Trophoblast cell (in vitro differentiated cells and primary cell): ENCODE measurements at regions not wholly inside any gene's neighbourhood (a gene's known extent, or its start where the extent isn't known, plus 50 kb on each side); places are given as distances from the start of the nearest gene placed in this dataset.

Experiments used
- DNase-seq, 2 donors: peaks; one replicate each; pipeline ENCODE4 v3.0.0-alpha.2; 2016
- H2AFZ ChIP-seq: 2 replicates; pipeline ENCODE4 v1.6.1; 2013; ENCODE audit warnings: low read length, moderate library complexity, mild to moderate bottlenecking; ENCODE audit not compliant: insufficient read depth, poor library complexity
- H2AK5ac ChIP-seq: 2 replicates; pipeline ENCODE4 v1.6.1; 2013; ENCODE audit warnings: mild to moderate bottlenecking, low read length
- H2BK120ac ChIP-seq: 2 replicates; pipeline ENCODE4 v1.6.1; 2013; ENCODE audit warnings: low read length, mild to moderate bottlenecking, moderate library complexity; ENCODE audit not compliant: insufficient read depth, poor library complexity
- H2BK12ac ChIP-seq: 2 replicates; pipeline ENCODE4 v1.6.1; 2013; ENCODE audit warnings: mild to moderate bottlenecking, low read length, moderate library complexity
- H2BK5ac ChIP-seq: 2 replicates; pipeline ENCODE4 v1.6.1; 2013; ENCODE audit warnings: low read length, low read depth, moderate library complexity, mild to moderate bottlenecking; ENCODE audit not compliant: poor library complexity
- H3K14ac ChIP-seq: 2 replicates; pipeline ENCODE4 v1.6.1; 2013; ENCODE audit warnings: mild to moderate bottlenecking, low read length
- H3K18ac ChIP-seq: 2 replicates; pipeline ENCODE4 v1.6.1; 2013; ENCODE audit warnings: mild to moderate bottlenecking, low read length
- H3K23ac ChIP-seq: 2 replicates; pipeline ENCODE4 v1.6.1; 2013; ENCODE audit warnings: low read length
- H3K27ac ChIP-seq: 2 replicates; pipeline ENCODE4 v1.5.1; 2013; ENCODE audit warnings: low read depth, mild to moderate bottlenecking, inconsistent platforms, low read length, moderate library complexity
- H3K27me3 ChIP-seq: 2 replicates; pipeline ENCODE4 v1.6.1; 2013; ENCODE audit warnings: inconsistent platforms, mild to moderate bottlenecking, low read length, moderate library complexity; ENCODE audit not compliant: insufficient read depth
- H3K36me3 ChIP-seq, 2 experiments: 1 replicate in 1 of 2; 2 replicates in 1 of 2; pipeline ENCODE4 v1.6.1; 2013; ENCODE audit warnings: low read length in 2 of 2, mild to moderate bottlenecking in 2 of 2, moderate library complexity in 1 of 2; ENCODE audit not compliant: insufficient read depth in 2 of 2, control insufficient read depth in 1 of 2
- H3K4ac ChIP-seq: 2 replicates; pipeline ENCODE4 v1.6.1; 2013; ENCODE audit warnings: low read depth, mild to moderate bottlenecking, low read length, moderate library complexity
- H3K4me1 ChIP-seq, 2 experiments: 1 replicate in 1 of 2; 2 replicates in 1 of 2; pipeline ENCODE4 v1.6.1; 2013; ENCODE audit warnings: low read length in 2 of 2, mild to moderate bottlenecking in 2 of 2, moderate library complexity in 1 of 2; ENCODE audit not compliant: insufficient read depth in 2 of 2, control insufficient read depth in 1 of 2
- H3K4me2 ChIP-seq: 2 replicates; pipeline ENCODE4 v1.6.1; 2013; ENCODE audit warnings: inconsistent platforms, mild to moderate bottlenecking, low read length, moderate library complexity
- H3K4me3 ChIP-seq: 2 replicates; pipeline ENCODE4 v1.5.1; 2013; ENCODE audit warnings: mild to moderate bottlenecking, low read depth, low read length, inconsistent platforms
- H3K79me1 ChIP-seq: one replicate; pipeline ENCODE4 v1.6.1; 2013; ENCODE audit warnings: low read length
- H3K79me2 ChIP-seq: 2 replicates; pipeline ENCODE4 v1.6.1; 2013; ENCODE audit warnings: low read length, mild to moderate bottlenecking; ENCODE audit not compliant: control insufficient read depth, insufficient read depth, poor library complexity
- H3K9ac ChIP-seq: 2 replicates; pipeline ENCODE4 v1.6.1; 2013; ENCODE audit warnings: mild to moderate bottlenecking, low read length
- H3K9me3 ChIP-seq: 2 replicates; pipeline ENCODE4 v1.6.1; 2013; ENCODE audit warnings: low read depth, mild to moderate bottlenecking, control low read depth, inconsistent platforms, low read length; ENCODE audit not compliant: insufficient read depth
- H4K12ac ChIP-seq: 2 replicates; pipeline ENCODE4 v1.6.1; 2013; ENCODE audit warnings: low read depth, mild to moderate bottlenecking, low read length, moderate library complexity
- H4K8ac ChIP-seq: 2 replicates; pipeline ENCODE4 v1.6.1; 2013; ENCODE audit warnings: low read depth, mild to moderate bottlenecking, low read length, moderate library complexity
- H4K91ac ChIP-seq: one replicate; pipeline ENCODE4 v1.6.1; 2013; ENCODE audit warnings: low read depth, mild to moderate bottlenecking, low read length, moderate library complexity
- WGBS: extraction: QIAGEN DNeasy Blood & Tissue Kit; methylation state at CpG from one replicate; pipeline ENCODE4 v1.1.7; 2013; ENCODE audit warnings: missing lambda C conversion rate; ENCODE audit not compliant: insufficient read length, insufficient coverage; ENCODE audit errors: extremely low coverage; 5-methylcytosine and 5-hydroxymethylcytosine counted together

DNA sequence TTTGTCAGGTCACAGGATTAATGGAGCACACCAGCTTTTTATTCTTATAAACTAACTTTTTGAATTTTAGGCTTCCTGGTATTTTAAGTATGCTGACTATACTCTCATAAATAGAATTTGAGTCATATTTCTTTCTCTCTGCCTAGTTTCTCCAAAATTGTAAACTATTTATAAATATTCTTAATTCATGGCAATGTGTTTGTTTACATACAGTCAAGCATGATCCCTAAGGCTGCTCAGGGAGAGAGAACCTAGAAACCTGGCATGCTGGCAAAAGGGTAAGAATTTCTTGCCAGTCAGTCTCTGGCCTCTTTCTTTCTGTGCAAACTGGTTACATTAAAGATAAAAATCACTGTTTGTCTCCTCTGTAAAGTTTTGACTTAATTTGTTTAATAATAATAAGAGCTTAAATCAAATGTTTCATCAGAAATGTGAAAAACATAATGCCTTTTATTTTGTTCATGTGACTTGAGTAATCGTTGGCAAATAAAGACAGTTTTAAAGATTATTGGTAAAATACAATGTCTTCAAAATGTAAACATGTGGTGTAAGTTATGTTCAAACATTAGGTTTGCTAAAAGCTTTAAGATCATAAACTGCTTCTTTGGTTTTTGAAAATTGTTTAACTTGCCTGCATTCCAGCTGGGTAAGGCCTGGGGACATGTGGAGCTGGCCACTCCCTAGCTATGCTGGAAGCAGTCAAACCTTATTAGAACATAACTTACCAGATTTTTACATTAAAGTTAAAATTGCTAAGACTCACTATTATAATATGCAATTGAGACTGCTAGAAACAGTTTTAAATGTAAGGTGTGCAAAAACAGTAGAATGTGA lies 1401.7 kb downstream of the NCAM2 start:
- Histone ChIP-seq H2AFZ (no peak overlapping the region), H4K12ac (no peak overlapping the region), H2BK120ac (no peak overlapping the region), H3K79me2 (no peaks in the 10 kb centered on the region), H3K27ac (no peak overlapping the region), H3K4me1 (no peaks in the 10 kb centered on the region), H3K18ac (no peak overlapping the region), H4K91ac (no peak overlapping the region), H3K14ac (no peak overlapping the region), H3K23ac (no peak overlapping the region), H3K4me3 (no peak overlapping the region), H4K8ac (no peak overlapping the region), H3K36me3 (no peaks in the 10 kb centered on the region), H3K9ac (no peak overlapping the region), H3K79me1 (no peaks in the 10 kb centered on the region), H3K4ac (no peak overlapping the region), H2BK12ac (no peak overlapping the region), H3K9me3 (no peaks in the 10 kb centered on the region), H2AK5ac (no peak overlapping the region), H3K27me3 (no peaks in the 10 kb centered on the region), H2BK5ac (no peak overlapping the region), H3K4me2 (no peak overlapping the region)
- WGBS: no CpG with 5 or more reads among the region's 1 CpG
- peak in 1 of 2 donors; percentile 22 for DNase-seq

DNA sequence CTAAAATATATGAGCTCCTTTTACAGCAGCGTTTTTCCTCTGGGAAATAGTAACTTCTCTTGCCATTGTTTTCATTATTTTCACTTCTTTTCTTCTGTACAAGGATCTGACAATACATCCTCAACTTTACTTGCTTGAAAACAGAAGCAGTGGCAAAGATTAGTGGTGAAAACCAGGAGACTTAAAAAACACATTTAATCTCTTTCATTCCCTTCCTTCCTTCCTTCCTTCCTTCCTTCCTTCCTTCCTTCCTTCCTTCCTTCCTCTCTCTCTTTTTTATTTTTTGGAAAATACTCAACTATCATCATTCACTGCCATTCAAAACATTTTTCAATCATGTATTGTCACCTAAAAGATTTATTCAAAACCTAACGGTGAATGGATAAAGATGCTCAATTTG lies 1411.4 kb downstream of the NCAM2 start:
- no peak overlapping the region for H3K4me2 ChIP-seq
- H3K27ac ChIP-seq: no peak overlapping the region
- H3K36me3 ChIP-seq: no peaks in the 10 kb centered on the region
- no peaks in the 10 kb centered on the region for H3K9me3 ChIP-seq
- H2AK5ac ChIP-seq: no peak overlapping the region
- H3K14ac ChIP-seq: no peak overlapping the region
- no peak overlapping the region for H4K91ac ChIP-seq
- H3K9ac ChIP-seq: no peak overlapping the region
- no peak overlapping the region for H3K23ac ChIP-seq
- H3K4me1 ChIP-seq: no peaks in the 10 kb centered on the region
- no peak overlapping the region for H3K18ac ChIP-seq
- H4K8ac ChIP-seq: no peak overlapping the region
- no peak for DNase-seq
- no peaks in the 10 kb centered on the region for H3K79me1 ChIP-seq
- H3K79me2 ChIP-seq: no peaks in the 10 kb centered on the region
- WGBS: no CpG with 5 or more reads among the region's 2 CpGs
- H3K27me3 ChIP-seq: no peaks in the 10 kb centered on the region
- H3K4ac ChIP-seq: no peak overlapping the region
- H2BK5ac ChIP-seq: no peak overlapping the region
- H4K12ac ChIP-seq: no peak overlapping the region
- H2AFZ ChIP-seq: no peak overlapping the region
- H3K4me3 ChIP-seq: no peak overlapping the region
- H2BK12ac ChIP-seq: no peak overlapping the region
- no peak overlapping the region for H2BK120ac ChIP-seq

DNA sequence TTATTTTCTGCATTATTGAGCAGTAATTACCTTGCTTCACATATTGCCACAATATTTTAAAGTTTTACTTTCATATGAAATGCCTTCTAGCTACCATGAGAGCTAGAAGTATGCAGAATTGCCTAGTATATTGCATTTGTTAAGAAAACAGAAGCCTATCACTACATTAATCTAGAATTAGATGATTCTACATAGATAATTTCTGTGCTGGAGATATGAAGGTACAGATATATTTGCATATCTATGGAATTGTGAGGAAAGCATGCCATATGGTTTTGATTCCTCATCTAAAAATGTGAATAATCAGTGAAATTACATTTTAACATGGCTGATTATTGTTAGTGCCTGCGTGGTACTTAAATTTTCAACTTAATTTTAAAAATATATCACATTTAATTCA lies 1418.3 kb downstream of the NCAM2 start:
- H3K36me3 ChIP-seq: no peaks in the 10 kb centered on the region
- H2BK120ac ChIP-seq: no peak overlapping the region
- no peak overlapping the region for H4K12ac ChIP-seq
- no peak overlapping the region for H3K4ac ChIP-seq
- no peak overlapping the region for H2BK5ac ChIP-seq
- no peak overlapping the region for H3K4me2 ChIP-seq
- no peaks in the 10 kb centered on the region for H3K79me2 ChIP-seq
- no peaks in the 10 kb centered on the region for H3K9me3 ChIP-seq
- no peak overlapping the region for H4K91ac ChIP-seq
- H3K23ac ChIP-seq: no peak overlapping the region
- no peak overlapping the region for H3K14ac ChIP-seq
- no peak overlapping the region for H2BK12ac ChIP-seq
- no peak overlapping the region for H2AK5ac ChIP-seq
- no peak overlapping the region for H3K18ac ChIP-seq
- no peaks in the 10 kb centered on the region for H3K79me1 ChIP-seq
- no peak overlapping the region for H3K27ac ChIP-seq
- H3K9ac ChIP-seq: no peak overlapping the region
- no peaks in the 10 kb centered on the region for H3K27me3 ChIP-seq
- no peak for DNase-seq
- no peaks in the 10 kb centered on the region for H3K4me1 ChIP-seq
- no peak overlapping the region for H2AFZ ChIP-seq
- H3K4me3 ChIP-seq: no peak overlapping the region
- H4K8ac ChIP-seq: no peak overlapping the region
- no CpG with 5 or more reads among the region's 1 CpG for WGBS

DNA sequence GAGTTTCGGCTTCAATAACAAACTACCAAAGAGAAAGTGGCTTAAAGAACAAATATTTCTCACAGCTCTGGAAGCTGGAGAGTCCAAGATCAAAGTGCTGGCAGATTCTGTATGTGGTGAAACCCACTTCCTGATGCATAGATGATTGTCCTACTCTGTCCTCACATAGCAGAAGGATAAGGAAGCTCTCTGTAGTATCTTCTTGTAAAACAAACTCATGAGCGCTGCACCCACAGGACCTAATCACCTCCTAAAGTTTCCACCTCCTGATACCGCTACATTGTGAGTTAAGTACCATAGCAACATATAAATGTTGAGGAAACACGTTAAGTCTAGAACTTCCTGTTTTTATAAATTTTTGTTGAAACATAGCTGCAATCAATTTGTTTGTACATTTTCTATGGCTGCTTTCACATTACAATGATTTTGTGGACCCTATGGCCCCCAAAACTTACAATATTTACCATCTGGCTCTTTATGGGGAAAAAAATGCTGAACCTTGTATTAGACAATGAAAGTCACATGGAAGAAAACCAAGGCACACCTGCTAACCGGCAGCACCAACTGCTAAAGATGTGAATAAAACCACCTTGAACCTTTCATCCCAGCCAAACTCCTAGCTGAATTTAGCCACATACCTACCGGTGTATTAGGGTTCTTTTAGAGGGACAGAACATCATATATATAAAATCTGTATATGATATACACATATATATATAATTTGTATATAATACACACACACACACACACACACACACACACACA lies 1423.4 kb downstream of the NCAM2 start:
- Histone ChIP-seq H4K8ac (no peak overlapping the region), H3K79me2 (no peaks in the 10 kb centered on the region), H3K4me3 (no peak overlapping the region), H3K27ac (no peak overlapping the region), H2AFZ (no peak overlapping the region), H3K14ac (no peak overlapping the region), H3K9ac (no peak overlapping the region), H4K12ac (no peak overlapping the region), H2AK5ac (no peak overlapping the region), H4K91ac (no peak overlapping the region), H2BK120ac (no peak overlapping the region), H3K27me3 (no peaks in the 10 kb centered on the region), H2BK12ac (no peak overlapping the region), H3K4me1 (no peaks in the 10 kb centered on the region), H3K36me3 (no peaks in the 10 kb centered on the region), H3K4me2 (no peak overlapping the region), H3K79me1 (no peaks in the 10 kb centered on the region), H3K18ac (no peak overlapping the region), H3K9me3 (no peaks in the 10 kb centered on the region), H3K23ac (no peak overlapping the region), H3K4ac (no peak overlapping the region), H2BK5ac (no peak overlapping the region)
- no peak for DNase-seq
- WGBS: no CpG with 5 or more reads among the region's 6 CpGs
